PC-3 (cell line): ENCODE measurements at regions not wholly inside any gene's neighbourhood (a gene's known extent, or its start where the extent isn't known, plus 50 kb on each side); places are given as distances from the start of the nearest gene placed in this dataset.
A peak's percentile ranks its signal among the peaks of the same experiment; 100 is the strongest.

Experiments
- ATAC-seq: fragments of 200-7000 bp; cut with Tn5 transposase; 2 replicates; pipeline ENCODE4 v1.9.1; 2020; ENCODE audit warnings: mild to moderate bottlenecking, moderate library complexity
- BruUV-seq: library from RNA; stranded (reverse); fragments of 400-500 nt; replicated peaks from 2 replicates; lab custom pipeline; 2021; lab: Mats Ljungman, UMichigan
- CTCF ChIA-PET: fragments of 300-600 bp; sonication (Branson Sonifier 250); formaldehyde crosslinking; loops from one replicate; lab custom pipeline; 2022; ENCODE audit warnings: antibody characterized with exemption; lab: Charles Lee
- POLR2A ChIA-PET: fragments of 300-600 bp; sonication (Branson Sonifier 250); formaldehyde crosslinking; loops from one replicate; lab custom pipeline; 2022; ENCODE audit warnings: antibody characterized with exemption; ENCODE audit not compliant: unreplicated experiment; lab: Charles Lee
- DNase-seq: peaks from one replicate; pipeline ENCODE4 v3.0.0-alpha.2; 2015
- H2AFZ ChIP-seq: fragments of 300-600 bp; sonication (generic); 2 replicates; pipeline ENCODE4 v1.6.0; 2016; ENCODE audit warnings: antibody characterized with exemption, low read length
- H3F3A ChIP-seq: fragments of 300-600 bp; sonication (generic); one replicate; pipeline ENCODE4 v1.6.0; 2017; ENCODE audit warnings: antibody characterized with exemption, low read length, control low read depth, mild to moderate bottlenecking; ENCODE audit not compliant: unreplicated experiment
- H3K27ac ChIP-seq: fragments of 300-600 bp; sonication (generic); 2 replicates; pipeline ENCODE4 v1.5.1; 2016; ENCODE audit warnings: mild to moderate bottlenecking, low read length
- H3K27me3 ChIP-seq: fragments of 300-600 bp; sonication (generic); 2 replicates; pipeline ENCODE4 v1.6.1; 2016; ENCODE audit warnings: low read length, mixed read lengths
- H3K36me3 ChIP-seq: fragments of 300-600 bp; sonication (generic); 2 replicates; pipeline ENCODE4 v1.6.1; 2016; ENCODE audit warnings: low read depth, mixed run types, low read length, mixed read lengths
- H3K4me1 ChIP-seq: fragments of 300-600 bp; sonication (generic); 2 replicates; pipeline ENCODE4 v1.5.1; 2016; ENCODE audit warnings: low read length; ENCODE audit not compliant: insufficient read depth
- H3K4me2 ChIP-seq: fragments of 300-600 bp; sonication (generic); 2 replicates; pipeline ENCODE4 v1.6.0; 2016; ENCODE audit warnings: low read length
- H3K4me3 ChIP-seq: fragments of 300-600 bp; sonication (generic); 2 replicates; pipeline ENCODE4 v1.5.1; 2016; ENCODE audit warnings: mild to moderate bottlenecking, low read length, mixed read lengths
- H3K79me2 ChIP-seq: fragments of 300-600 bp; sonication (generic); 2 replicates; pipeline ENCODE4 v1.6.1; 2017; ENCODE audit warnings: low read length, mixed read lengths
- H3K9ac ChIP-seq: fragments of 300-600 bp; sonication (generic); 2 replicates; pipeline ENCODE4 v1.6.0; 2016; ENCODE audit warnings: mild to moderate bottlenecking, low read length
- H3K9me2 ChIP-seq: fragments of 300-600 bp; sonication (generic); replicated peaks from 2 replicates; pipeline ENCODE4 v1.6.1; 2016; ENCODE audit warnings: mixed run types, low read length, mixed read lengths
- H3K9me3 ChIP-seq: fragments of 300-600 bp; sonication (generic); 2 replicates; pipeline ENCODE4 v1.6.1; 2016; ENCODE audit warnings: low read length, mixed read lengths
- H4K20me1 ChIP-seq: fragments of 300-600 bp; sonication (generic); 2 replicates; pipeline ENCODE4 v1.6.1; 2016; ENCODE audit warnings: low read length, mixed read lengths
- CTCF ChIP-seq: fragments of 300-600 bp; sonication (generic); conservative IDR thresholded peaks from 2 replicates; pipeline ENCODE4 v1.5.1; 2017; ENCODE audit warnings: antibody characterized with exemption, low read depth, mild to moderate bottlenecking, low read length
- EZH2 ChIP-seq: fragments of 300-600 bp; sonication (generic); IDR thresholded peaks from one replicate; pipeline ENCODE4 v1.6.1; 2017; ENCODE audit warnings: antibody characterized with exemption, mild to moderate bottlenecking, low read length; ENCODE audit not compliant: unreplicated experiment
- EZH2phosphoT487 ChIP-seq: fragments of 300-600 bp; sonication (generic); IDR thresholded peaks from 2 replicates; pipeline ENCODE4 v1.6.1; 2018; ENCODE audit warnings: mild to moderate bottlenecking, antibody characterized with exemption, low read length, borderline replicate concordance
- intact Hi-C: fragments of 100-400 bp; cut with micrococcal nuclease; formaldehyde crosslinking; loops from 2 replicates; pipeline ENCODE4 v1.9.0; 2023

GRCh38 chr22:44584256-44584902, 86.3 kb upstream of the RTL6 start:
- no peak overlapping the region for H3K9ac ChIP-seq
- ATAC-seq: no peak
- H3K4me1 ChIP-seq: peaks cover 11% of the 10 kb centered on the region; the same call in 1 of the 2 replicates
- no peak for DNase-seq
- ChIA-PET CTCF (no interaction called here), POLR2A (no interaction called here)
- no peak overlapping the region for H3K4me2 ChIP-seq
- H3F3A ChIP-seq: no peaks in the 10 kb centered on the region
- TF ChIP-seq EZH2 (no peak), CTCF (no peak), EZH2phosphoT487 (no peak)
- no TSS peak for BruUV-seq
- no peak overlapping the region for H3K27ac ChIP-seq
- H2AFZ ChIP-seq: no peak overlapping the region
- no peaks in the 10 kb centered on the region for H3K27me3 ChIP-seq
- no peaks in the 10 kb centered on the region for H3K9me3 ChIP-seq
- no peak overlapping the region for H3K4me3 ChIP-seq
- H4K20me1 ChIP-seq: no peaks in the 10 kb centered on the region
- H3K36me3 ChIP-seq: no peaks in the 10 kb centered on the region
- intact Hi-C loops: no loop called here
- H3K79me2 ChIP-seq: no peaks in the 10 kb centered on the region
- H3K9me2 ChIP-seq: no peaks in the 10 kb centered on the region

DNA sequence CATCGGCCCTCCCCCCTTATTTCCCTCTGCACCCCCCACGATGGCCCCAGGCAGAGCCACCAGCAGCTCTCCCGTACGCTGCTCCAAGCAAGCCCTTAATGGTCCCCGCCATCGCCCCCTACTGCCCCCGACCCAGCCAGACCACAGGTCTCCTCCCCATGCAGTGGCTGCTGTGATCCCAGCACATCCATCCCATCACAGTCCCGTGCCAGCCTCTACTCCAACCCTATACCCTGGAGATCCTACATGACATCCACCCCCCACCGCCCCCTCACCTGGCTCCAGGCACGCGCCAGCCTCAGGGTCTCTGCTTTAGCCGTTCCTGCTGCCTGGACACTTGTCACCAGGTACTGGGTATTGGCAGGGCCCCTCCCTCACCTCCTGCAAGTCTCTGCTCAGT, 85.8 kb upstream of the RTL6 start:
- Histone ChIP-seq H4K20me1 (no peaks in the 10 kb centered on the region), H3K9ac (no peak overlapping the region), H3K9me2 (no peaks in the 10 kb centered on the region), H3K4me1 (peaks cover 11% of the 10 kb centered on the region; the same call in 1 of the 2 replicates), H3K79me2 (no peaks in the 10 kb centered on the region), H3K9me3 (no peaks in the 10 kb centered on the region), H3K36me3 (no peaks in the 10 kb centered on the region), H3K4me3 (no peak overlapping the region), H2AFZ (no peak overlapping the region), H3K27me3 (no peaks in the 10 kb centered on the region), H3K27ac (no peak overlapping the region), H3F3A (no peaks in the 10 kb centered on the region), H3K4me2 (no peak overlapping the region)
- BruUV-seq: no TSS peak
- TF ChIP-seq EZH2: no peak
- no peak for TF ChIP-seq EZH2phosphoT487
- DNase-seq: no peak
- intact Hi-C loops: no loop called here
- POLR2A ChIA-PET: no interaction called here
- no peak for ATAC-seq
- CTCF ChIA-PET: no interaction called here

DNA sequence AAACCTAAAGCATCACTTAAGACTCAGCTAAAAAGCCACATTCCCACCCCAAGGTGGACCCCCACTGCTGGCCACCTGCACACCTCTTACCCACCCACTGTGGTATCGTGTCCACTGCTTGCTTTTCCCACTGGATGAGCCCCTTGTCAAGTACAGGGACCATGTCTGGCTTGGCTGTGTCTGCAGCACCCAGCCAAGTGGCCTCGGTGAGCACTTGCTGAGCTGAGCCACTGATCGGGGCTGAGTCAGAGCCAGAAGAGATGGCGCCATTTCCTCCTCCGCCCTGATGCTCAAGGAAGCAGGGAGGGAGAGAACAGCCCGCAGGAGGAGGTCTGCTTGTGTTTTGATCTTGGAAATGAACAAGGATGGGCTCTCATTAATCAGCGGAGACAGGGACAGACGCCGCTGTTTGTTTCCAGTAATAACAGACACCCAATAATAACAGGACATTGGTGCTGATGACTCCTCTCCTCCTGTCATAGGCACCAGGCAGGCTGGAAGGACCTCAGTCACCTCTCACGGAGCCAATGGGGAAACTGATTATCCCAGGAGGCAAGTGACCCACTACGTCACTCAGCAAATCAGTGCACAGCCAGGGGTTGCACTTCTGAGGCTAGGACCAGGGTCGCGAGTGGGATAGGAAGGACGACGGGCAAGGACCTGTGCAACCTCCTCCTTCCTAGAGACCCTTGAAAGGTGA, 85.2 kb upstream of the RTL6 start:
- H3K4me1 ChIP-seq: peaks cover 11% of the 10 kb centered on the region; the same call in 1 of the 2 replicates
- H3K4me3 ChIP-seq: no peak overlapping the region
- no peak overlapping the region for H3K27ac ChIP-seq
- ATAC-seq: no peak
- H3K36me3 ChIP-seq: no peaks in the 10 kb centered on the region
- no peaks in the 10 kb centered on the region for H3K27me3 ChIP-seq
- no peaks in the 10 kb centered on the region for H3K79me2 ChIP-seq
- peak; percentile 22 for DNase-seq
- no peak overlapping the region for H3K9ac ChIP-seq
- H3F3A ChIP-seq: no peaks in the 10 kb centered on the region
- no peaks in the 10 kb centered on the region for H3K9me2 ChIP-seq
- H3K4me2 ChIP-seq: no peak overlapping the region
- ChIA-PET POLR2A (no interaction called here), CTCF (no interaction called here)
- no peaks in the 10 kb centered on the region for H3K9me3 ChIP-seq
- TF ChIP-seq EZH2 (no peak), CTCF (no peak), EZH2phosphoT487 (no peak)
- no TSS peak for BruUV-seq
- intact Hi-C loops: no loop called here
- no peaks in the 10 kb centered on the region for H4K20me1 ChIP-seq
- no peak overlapping the region for H2AFZ ChIP-seq
